GM18858 (cell line): ENCODE measurements at regions not wholly inside any gene's neighbourhood (a gene's known extent, or its start where the extent isn't known, plus 50 kb on each side); places are given as distances from the start of the nearest gene placed in this dataset.
"Not testable (repeated sequence)": the region's sequence is repeated elsewhere in the genome, so short reads cannot be mapped to it uniquely, and the experiment has no call there.

ENCODE experiments used
- ATAC-seq: cut with Tn5 transposase; IDR thresholded peaks from one replicate; pipeline ENCODE4 v1.9.1; 2021; ENCODE audit not compliant: unreplicated experiment

DNA sequence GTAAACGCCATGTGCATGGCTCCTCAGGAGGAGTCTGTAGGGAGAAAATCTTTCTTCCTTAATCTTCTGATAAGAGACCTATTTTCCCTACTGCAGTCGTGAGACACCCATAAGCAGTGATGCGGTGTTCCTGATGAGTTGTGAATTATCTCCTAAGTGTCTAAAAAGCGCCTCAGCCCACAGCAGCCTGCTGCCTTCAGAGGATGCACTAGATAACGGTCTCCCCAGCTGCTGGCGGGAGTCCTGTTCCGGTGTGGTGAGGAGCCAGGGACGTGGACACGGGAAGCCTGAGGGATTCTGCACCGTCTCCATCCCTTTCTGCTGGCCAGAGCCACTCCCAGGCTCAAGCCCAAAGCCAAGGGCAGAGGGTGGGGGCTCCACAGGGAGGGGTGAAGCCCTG lies 240.9 kb upstream of the SFSWAP start:
- not testable (repeated sequence) for ATAC-seq

DNA sequence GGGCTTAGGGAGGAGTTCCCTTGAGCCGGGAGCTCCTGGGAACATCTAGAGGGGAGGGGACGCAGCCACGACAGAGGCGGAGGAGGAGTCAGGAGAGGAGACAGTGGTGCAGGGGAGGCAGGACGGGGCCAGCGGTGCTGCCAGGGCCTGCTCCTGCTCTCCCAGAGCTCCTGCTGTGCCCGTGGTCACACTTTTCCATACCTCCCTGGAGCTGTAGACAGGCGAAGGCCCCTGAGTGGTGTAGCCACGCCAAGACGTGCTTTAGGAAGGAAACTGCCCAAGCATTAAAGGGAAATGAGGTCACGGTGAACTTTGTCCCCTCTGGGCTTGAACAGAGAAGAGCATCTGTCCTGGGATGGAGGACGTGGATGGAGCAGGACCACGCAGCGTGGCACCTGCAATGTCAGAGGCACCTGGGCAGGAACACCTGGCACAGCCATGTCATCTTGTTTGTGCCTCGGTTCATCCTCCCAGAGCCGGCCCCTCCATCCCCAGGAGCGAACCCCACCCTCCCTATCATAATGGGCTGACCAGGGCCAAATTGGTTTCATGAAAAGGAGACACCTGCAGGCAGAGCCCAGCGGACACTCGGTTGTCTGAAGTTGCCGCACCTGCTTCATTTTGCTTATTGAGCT lies 239.5 kb upstream of the SFSWAP start:
- ATAC-seq = no peak

DNA sequence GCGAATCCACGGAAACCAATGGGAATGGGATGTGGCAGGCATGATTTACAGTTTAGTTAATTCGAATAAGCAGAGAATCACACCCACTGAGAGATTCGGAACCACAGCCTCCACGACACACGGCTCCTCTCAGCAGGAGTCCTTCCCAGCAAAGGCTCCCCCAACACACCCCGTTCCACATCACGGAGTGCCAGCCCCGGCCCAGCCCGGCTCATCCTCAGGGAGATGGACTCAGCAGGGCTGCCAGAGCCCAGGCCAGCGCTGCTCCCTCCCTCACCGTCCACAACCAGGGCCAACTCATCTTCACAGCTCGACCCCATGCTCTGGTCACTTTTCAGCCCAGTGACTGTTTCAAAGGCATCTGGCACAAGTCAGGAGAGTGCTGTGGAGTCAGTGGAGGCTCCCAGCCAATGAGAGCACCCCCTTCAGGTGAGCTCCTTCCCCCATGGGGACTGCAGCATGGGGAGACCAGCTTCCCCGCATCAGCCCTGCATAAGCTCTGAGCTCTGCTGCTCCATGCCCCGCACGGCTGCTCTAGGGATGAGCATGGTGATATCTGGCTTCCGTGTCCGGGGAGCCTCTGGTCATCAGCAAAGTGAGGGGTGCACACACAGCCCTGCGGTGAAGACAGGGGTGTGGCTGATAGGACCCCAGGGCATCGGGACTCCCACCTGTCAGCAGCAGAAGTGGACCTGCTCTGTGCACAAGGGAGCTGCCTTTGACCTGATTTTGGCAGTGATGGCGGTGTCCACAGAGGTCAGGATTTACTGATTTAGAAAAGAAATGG lies 238.8 kb upstream of the SFSWAP start:
- ATAC-seq = no peak

DNA sequence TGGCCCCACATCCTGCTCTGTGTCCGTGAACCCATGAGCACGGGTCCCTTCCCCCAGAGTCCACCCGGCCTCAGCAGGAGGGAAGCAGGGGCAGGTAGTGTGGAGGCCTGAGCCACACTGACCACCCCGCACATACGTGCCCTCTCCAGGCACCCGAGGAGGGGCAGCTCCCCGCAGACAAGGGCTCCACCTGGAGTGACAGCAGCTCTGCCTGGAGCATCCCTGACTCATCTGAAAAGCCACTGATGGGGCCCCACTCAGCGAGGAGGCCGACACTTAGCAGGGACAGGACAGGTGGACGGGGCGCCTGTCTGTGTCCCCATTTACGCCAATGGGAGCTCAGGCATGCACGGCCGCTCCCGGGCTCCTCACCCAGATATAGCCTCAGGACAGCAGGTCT lies 237.6 kb upstream of the SFSWAP start:
- ATAC-seq = no peak

DNA sequence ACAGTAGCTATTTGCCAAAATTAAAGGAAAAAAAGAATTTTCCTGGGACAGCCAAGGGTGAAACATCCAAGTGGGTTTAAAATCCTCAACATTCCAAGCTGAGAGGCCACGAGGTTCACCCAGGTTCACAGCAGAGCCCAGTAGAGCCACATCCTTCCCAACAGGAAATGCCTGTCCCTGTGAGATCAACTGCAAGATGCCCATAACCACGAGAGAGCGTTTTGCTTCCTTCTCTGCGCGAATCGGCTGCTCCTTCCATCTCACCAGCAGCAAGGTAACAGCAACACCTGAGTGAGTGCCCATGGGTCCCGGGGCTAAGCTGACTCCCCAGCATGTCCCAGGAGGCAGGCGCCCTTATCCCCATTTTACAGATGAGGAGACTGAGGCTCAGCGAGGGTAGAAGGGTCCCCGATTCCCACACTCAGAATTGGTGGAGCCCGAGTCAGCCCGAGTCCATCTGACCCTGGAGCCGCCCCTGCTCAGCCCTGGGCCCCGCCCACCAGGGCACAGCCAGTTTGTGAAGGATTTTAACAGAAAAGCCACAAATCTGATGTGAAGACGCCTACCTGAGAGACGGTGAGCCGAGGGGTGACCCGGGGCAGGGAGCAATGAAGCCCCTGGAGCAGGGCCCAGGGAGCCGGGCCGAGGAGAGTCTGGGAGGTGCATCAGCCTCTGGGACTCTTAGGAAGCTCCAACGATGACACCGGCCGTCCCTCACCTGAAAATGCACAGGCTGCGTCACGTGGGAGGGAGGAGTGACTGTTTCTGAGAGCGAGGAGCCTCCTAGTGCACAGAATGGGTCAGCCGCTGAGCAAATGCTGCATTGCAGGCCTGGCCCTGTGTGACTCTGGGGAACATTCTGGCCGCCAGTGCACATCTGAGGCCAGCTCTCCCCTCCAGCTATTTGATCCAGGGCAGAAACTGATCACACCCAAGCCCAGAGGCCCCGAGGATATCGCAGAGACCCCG lies 236.9 kb upstream of the SFSWAP start:
- ATAC-seq = no peak

DNA sequence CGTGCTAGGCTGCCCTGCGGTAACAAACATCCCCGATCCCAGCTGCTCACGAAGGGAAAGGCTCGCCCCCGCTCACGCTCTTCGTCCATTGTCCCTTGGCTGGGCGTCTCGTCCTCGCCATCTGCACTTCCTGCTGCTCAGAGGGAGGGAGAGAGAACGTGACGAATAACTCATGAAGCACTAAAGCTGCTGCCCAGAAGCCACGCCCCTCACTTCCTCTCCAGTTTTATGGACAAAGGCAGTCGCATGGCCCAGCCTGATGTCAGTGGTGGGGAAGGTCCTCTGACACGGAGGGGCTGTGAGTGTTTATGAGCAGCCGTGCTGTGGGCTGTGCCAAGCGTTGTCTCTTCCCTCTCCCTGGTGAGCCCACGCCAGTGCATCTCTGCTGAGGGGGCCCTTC lies 235.9 kb upstream of the SFSWAP start:
- ATAC-seq = not testable (repeated sequence)

DNA sequence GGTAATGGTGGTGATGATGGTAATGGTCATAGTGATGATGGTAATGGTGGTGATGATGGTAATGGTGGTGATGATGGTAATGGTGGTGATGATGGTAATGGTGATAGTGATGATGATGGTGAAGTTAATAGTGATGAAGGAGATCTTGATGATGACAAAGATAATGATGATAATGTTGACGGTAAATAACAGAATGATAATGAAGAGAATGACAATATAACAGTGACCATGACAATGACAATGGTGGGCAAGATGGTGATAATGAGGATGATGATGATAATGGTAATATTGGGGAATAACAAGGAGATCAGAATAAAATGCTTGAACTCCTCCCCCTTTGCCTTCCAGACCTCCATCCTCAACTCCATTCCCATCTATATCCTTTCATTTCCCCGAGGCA lies 233.3 kb upstream of the SFSWAP start:
- no peak for ATAC-seq

DNA sequence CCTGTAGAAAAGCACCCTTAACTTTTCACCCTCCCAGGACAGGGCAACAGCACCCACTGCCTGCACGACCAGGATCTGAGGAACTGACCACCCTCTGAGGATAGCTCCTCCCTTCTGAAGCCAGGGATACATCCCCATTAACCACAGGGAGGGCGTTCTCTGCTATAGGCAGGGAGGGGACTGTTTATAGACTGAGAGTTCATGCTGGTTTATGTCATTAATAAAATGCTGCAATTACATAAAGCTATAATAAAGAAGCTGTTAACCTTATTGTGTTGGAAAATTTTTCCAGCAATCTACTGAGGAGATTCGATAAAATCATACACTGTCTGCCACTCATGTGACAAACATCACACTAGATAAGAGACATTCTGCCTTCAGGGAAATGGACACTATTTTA lies 232.4 kb upstream of the SFSWAP start:
- no peak for ATAC-seq

DNA sequence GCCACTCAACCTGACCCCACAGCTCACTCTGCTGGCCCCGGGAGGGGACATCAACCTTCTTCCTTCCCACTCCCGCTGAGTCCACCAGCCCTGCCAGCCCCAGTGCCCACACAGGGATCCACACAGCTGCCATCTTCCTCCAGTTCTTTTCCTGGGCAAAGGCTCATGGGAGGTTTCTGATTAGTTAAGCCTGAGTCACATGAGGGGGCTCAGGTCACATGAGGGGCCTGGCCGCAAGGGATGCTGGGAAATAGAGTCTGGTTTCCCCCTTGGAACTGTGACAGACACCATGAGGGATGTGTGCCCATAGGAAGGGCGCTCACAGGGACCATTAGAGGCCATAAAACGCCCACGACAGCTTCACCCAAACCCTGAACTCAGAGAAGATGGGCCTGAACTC lies 228.7 kb upstream of the SFSWAP start:
- ATAC-seq = no peak

DNA sequence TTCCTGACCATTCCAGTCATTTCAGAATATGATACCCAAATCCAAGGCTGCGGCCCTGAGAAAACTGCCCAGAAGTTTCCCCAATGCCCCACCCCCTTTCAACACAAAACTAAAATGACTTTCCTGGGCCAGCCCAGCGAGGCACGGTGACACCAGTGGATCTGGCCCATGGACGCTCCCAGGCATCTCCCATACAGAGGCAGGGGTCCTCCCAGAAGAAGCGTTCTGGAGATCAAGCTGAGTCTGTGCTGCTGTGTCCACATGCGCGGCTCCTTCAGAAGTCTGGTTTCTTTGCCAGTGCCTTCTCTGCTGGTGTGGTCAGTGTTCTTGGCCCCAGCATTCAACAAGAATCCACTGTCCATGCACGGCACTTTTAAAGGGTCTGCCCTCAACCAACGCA lies 228.2 kb upstream of the SFSWAP start:
- ATAC-seq = no peak

DNA sequence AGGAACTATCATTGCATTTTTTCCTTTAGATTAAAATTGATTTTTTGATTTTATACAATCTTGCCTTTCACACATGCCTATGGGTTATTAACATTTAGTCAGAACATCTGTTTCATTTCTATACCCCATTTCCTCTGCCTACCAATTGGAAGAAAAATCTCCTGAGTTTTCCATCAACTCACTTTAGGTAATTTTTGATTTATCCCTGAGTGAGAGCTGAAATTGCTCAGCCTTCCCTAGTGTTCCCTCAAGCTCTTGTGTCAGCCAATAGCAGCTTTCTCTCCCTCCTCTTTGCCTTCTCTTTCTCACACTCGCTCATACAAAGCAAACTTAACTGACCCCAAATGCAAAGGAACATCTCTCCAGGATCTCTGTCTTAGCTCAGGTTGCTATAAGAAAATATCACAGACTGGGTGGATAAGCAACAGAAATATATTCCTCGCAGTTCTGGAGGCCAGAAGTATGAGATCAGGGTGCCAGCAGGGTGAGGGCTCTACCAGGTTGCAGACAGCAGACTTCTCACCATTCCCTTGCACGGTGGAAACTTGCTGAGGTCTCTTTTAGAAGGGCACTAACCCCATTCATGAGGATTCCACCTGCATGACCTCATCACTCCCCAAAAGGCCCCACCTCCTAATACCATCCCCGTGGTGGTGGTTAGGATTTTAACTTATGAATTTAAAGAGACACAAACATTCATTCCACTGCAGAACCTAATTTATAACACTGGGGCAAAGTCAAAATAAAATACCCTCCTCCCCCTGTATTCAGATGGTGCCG lies 224.2 kb upstream of the SFSWAP start:
- no peak for ATAC-seq

DNA sequence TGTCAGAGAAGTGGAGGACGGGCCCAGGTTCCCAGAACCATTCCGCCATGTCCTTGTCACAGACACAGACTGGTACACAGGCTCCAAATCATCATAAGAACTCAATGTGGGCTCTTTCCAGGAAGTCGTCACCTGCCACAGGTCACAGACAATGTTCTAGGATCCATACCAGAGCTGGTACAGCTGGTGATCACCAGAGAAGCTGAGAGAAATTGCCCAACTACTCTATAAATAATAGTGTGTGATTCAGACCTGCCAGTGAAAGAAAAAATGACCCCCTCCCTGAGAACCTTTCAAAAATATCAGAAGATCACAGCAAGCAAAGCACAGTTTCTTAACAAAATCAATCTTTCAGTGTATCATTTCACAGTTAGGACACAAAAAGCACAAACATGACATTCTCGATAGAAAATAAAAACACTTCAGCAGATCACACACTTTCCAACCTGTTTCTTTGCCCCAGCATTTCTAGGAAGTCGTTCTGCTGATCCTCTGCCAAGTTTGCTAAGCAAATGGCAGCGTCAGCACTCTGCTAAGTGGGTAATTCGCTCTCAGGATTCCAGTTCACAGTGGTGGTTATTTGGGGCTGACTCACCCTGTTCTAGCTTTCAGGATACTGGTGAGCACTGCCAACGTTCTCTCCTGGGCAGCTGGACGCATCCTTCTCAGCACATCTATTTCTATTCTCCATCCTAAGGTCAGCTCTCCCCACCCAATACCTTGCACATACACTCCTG lies 223.3 kb upstream of the SFSWAP start:
- no peak for ATAC-seq

DNA sequence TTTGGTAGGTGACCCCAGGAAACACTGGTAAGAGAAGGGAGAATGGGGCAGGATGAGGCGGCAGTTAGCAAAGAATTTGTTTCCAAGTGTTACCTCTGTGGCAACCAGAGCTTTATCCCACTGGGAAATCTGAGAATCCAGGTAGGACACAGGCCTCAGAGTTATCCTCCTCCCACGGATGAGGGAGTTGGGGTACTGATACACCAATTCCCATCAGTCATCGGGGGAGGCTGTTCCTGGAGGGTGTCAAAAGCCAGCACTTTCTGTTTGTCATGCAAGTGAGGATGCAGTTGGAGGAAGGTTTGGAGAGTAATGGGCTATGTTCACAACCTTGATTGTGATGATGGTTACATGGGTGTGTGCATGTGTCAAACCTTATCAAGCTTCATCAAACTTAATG lies 221.2 kb upstream of the SFSWAP start:
- ATAC-seq = no peak

DNA sequence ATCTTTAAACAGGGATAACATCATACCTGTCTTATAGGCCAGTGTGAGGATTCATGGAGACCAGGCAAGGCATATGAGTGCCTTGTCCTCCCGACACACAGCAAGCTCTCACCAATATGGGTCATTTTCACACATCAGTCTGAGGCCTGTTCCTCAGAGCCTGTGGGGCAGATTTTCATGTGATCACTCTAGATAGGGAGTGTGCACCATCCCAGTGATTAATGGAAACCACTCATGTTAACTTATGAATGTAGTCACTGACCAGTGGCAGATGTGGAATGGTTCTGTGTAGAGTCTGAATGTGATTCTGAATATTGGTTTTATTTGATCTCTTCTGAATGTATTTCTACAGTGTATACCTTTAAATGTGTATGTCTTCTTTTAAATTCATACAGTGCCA lies 219.7 kb upstream of the SFSWAP start:
- ATAC-seq = no peak

DNA sequence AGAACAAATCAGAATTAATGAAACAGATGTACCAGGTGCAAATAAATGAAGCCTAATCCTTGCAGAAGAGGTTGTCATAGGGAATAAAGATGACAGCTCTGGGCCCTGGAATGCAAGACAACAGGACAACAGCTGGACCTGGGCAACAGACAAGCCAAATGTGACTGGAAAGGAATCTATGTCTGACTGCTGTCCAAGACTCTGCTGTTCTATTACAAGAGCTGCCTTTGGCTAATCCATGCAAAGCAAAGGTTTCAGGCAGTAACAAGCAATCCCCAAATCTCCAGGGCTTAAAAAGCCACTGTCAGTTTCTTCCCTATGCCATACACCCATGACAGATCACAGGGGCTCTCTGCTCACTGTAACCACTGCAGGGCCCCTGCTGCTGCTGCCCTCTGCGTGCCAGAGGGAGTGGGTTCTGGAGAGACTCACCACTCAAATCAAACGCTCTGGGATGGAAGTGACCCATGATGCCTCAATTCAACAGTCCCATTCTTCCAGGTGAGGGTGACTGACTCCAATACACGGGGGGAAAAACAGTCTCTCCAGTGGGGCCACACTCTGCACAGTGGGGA lies 218.9 kb upstream of the SFSWAP start:
- no peak for ATAC-seq

DNA sequence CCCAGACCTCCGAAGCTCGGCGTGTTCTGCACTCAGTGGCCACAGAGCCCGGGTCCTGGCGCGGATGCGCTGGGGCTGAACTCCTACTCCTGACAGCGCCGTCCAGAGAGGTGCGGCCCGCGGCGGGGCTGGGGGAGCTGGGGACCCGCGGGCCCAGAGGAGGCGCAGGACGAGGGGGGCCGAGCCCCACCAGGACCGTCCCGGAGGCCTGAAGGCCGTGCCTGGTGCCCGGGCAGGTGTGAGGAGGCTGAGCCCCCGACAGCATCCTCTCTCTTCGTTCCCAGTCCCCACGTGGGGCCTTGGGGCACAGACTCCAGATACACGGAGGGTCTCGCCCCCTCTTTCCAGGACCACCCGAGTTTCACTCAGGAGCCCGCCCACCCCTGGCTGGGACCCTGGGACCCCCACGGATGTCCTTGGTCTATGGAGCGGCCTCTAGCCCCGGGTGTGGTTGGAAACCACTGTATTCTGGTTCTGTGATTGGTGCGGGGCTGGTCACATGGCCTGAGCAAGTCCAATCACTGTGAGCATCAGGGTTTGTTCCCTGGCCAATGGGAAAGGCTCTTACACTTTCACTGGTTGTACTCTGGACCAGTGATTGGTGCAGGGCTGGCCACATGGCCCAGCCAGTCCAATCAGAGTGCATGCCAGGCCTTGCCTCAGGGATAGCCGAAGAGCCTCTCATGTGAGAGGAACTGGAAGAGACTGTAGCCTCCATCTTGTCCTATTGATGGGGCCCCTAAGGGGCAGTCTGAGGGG lies 217.6 kb upstream of the SFSWAP start:
- ATAC-seq = no peak

DNA sequence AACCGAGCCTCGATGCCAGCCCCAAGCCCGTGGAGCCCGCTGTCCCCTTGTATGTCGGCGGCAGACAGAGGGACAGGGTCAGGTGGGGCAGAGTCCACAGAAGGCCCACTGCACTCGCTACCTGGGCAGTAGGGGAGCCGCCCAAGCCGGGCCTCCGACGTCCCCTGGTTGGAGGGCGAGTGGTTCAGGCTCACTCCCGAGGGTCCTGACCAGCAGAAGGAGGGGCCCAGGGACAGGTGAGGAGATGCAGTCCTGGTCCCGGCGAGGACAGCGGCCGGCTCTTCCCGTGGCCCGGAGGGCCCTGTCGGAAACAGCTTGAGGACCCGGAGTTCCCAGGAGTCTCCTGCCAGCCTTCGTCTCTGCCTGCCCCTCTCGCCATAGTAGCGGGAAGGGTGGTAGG lies 216.7 kb upstream of the SFSWAP start:
- ATAC-seq = no peak

DNA sequence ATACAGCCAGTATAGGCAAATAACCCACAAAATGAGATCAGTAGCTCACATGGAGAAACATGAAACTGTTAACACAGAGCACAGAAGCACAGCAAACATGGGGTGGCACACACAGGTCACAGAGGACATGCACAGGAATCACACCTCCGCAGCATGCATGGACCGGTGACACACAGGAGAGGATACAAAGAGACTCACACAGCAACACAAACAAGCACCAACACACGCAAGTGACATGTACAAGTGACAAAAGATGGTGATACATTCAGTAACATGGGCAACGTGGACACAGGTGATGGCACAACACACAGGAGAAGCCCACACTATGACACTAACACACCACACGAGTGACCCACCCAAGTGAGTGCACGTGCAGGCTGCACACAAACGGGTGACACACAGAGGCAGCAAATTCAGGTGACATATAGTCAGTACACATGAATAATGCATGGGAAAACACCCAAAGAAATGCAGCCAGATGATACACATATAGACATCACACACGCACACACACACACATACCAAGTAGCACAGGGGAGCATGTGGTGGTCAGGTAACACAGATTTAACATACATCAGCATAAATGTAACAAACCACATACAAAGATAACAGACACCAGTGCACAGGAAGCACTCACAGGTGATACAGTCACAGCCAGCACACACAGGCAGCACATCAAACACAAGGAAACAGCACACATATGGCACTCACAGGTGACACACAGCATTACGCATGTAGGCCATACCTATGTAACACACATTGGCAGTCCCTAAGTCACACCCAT lies 216.0 kb upstream of the SFSWAP start:
- ATAC-seq = no peak
